OCI-LY1 (cell line): ENCODE measurements at regions not wholly inside any gene's neighbourhood (a gene's known extent, or its start where the extent isn't known, plus 50 kb on each side); places are given as distances from the start of the nearest gene placed in this dataset.

ENCODE experiments used
- H2AFZ ChIP-seq: fragments of 200-600 bp; sonication (generic), shearing (Covaris generic); 2 replicates; pipeline ENCODE4 v1.6.0; 2014; ENCODE audit warnings: antibody characterized with exemption, mild to moderate bottlenecking, low read length
- H3F3A ChIP-seq: fragments of 200-600 bp; sonication (generic), shearing (Covaris generic); 2 replicates; pipeline ENCODE4 v1.6.0; 2014; ENCODE audit warnings: mild to moderate bottlenecking, antibody characterized with exemption, low read length, moderate library complexity; ENCODE audit not compliant: insufficient read depth
- H3K27ac ChIP-seq: fragments of 200-600 bp; sonication (generic); 2 replicates; pipeline ENCODE4 v1.5.1; 2014; ENCODE audit warnings: low read length, mixed run types, mild to moderate bottlenecking, low read depth; ENCODE audit not compliant: poor library complexity, severe bottlenecking
- H3K27me3 ChIP-seq: fragments of 200-600 bp; sonication (generic); 2 replicates; pipeline ENCODE4 v1.6.0; 2014; ENCODE audit warnings: antibody characterized with exemption, mild to moderate bottlenecking, low read length, moderate library complexity; ENCODE audit not compliant: insufficient read depth
- H3K36me3 ChIP-seq: fragments of 200-600 bp; sonication (generic); 2 replicates; pipeline ENCODE4 v1.6.1; 2014; ENCODE audit warnings: mild to moderate bottlenecking, antibody characterized with exemption, low read length, moderate library complexity, mixed read lengths; ENCODE audit not compliant: insufficient read depth
- H3K4me1 ChIP-seq: fragments of 200-600 bp; sonication (generic); 2 replicates; pipeline ENCODE4 v1.5.1; 2014; ENCODE audit warnings: mild to moderate bottlenecking, low read length, moderate library complexity; ENCODE audit not compliant: insufficient read depth, severe bottlenecking
- H3K4me2 ChIP-seq: fragments of 200-600 bp; sonication (generic), shearing (Covaris generic); 2 replicates; pipeline ENCODE4 v1.6.1; 2014; ENCODE audit warnings: low read length
- H3K4me3 ChIP-seq: fragments of 200-600 bp; sonication (generic); 2 replicates; pipeline ENCODE4 v1.5.1; 2014; ENCODE audit warnings: low read length, low read depth, mild to moderate bottlenecking, mixed read lengths; ENCODE audit not compliant: poor library complexity, severe bottlenecking
- H3K79me2 ChIP-seq: fragments of 200-600 bp; shearing (Covaris generic); 2 replicates; pipeline ENCODE4 v1.6.1; 2016; ENCODE audit warnings: mixed run types, low read length, mixed read lengths; ENCODE audit not compliant: insufficient read depth
- H3K9ac ChIP-seq: fragments of 200-600 bp; sonication (generic), shearing (Covaris generic); 2 replicates; pipeline ENCODE4 v1.6.1; 2014; ENCODE audit warnings: mild to moderate bottlenecking, low read length, mixed read lengths
- H3K9me2 ChIP-seq: fragments of 200-600 bp; sonication (generic), shearing (Covaris generic); 2 replicates; pipeline ENCODE4 v1.6.1; 2014; ENCODE audit warnings: low read depth, mild to moderate bottlenecking, low read length, mixed read lengths
- H3K9me3 ChIP-seq: fragments of 200-600 bp; shearing (Covaris generic); 2 replicates; pipeline ENCODE4 v1.6.1; 2014; ENCODE audit warnings: low read length, mixed read lengths
- H4K20me1 ChIP-seq: fragments of 200-600 bp; sonication (generic), shearing (Covaris generic); 2 replicates; pipeline ENCODE4 v1.6.0; 2016; ENCODE audit warnings: mild to moderate bottlenecking, low read length; ENCODE audit not compliant: insufficient read depth
- EZH2 ChIP-seq: fragments of 200-600 bp; sonication (generic), shearing (Covaris generic); IDR thresholded peaks from 2 replicates; pipeline ENCODE4 v1.8.0; 2017; ENCODE audit warnings: borderline replicate concordance, mixed run types, mild to moderate bottlenecking, antibody characterized with exemption, low read length, moderate library complexity, mixed read lengths
- TF ChIP-seq, protein P1 (sequence below): fragments of 200-600 bp; sonication (generic), shearing (Covaris generic); IDR thresholded peaks from 2 replicates; pipeline ENCODE4 v1.5.1; 2017; ENCODE audit warnings: mild to moderate bottlenecking, antibody characterized with exemption, low read length, moderate library complexity, mixed read lengths

DNA sequence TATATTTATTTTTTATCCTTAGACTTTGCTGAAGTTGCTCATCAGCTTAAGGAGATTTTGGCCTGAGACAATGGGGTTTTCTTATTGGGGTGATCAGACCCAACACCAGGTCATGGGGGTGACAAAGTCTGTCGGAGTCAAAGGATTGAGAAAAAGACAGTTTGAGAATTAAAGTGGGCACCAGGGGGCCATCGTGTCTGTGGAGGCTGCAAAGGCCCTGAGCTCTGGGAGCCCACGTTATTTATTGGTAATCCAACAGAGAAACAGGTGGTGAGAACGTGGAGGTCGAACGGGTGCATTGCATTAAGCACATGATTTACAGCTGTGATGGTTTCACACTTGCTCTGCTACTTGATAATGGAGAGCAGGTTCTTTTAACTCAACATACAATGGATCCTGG is 102.5 kb upstream of the CDH10 start:
- Histone ChIP-seq H3K27ac (no peak overlapping the region), H2AFZ (no peak overlapping the region)
- no peak for TF ChIP-seq EZH2
- TF ChIP-seq, protein P1, sequence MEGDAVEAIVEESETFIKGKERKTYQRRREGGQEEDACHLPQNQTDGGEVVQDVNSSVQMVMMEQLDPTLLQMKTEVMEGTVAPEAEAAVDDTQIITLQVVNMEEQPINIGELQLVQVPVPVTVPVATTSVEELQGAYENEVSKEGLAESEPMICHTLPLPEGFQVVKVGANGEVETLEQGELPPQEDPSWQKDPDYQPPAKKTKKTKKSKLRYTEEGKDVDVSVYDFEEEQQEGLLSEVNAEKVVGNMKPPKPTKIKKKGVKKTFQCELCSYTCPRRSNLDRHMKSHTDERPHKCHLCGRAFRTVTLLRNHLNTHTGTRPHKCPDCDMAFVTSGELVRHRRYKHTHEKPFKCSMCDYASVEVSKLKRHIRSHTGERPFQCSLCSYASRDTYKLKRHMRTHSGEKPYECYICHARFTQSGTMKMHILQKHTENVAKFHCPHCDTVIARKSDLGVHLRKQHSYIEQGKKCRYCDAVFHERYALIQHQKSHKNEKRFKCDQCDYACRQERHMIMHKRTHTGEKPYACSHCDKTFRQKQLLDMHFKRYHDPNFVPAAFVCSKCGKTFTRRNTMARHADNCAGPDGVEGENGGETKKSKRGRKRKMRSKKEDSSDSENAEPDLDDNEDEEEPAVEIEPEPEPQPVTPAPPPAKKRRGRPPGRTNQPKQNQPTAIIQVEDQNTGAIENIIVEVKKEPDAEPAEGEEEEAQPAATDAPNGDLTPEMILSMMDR, result no peak

DNA sequence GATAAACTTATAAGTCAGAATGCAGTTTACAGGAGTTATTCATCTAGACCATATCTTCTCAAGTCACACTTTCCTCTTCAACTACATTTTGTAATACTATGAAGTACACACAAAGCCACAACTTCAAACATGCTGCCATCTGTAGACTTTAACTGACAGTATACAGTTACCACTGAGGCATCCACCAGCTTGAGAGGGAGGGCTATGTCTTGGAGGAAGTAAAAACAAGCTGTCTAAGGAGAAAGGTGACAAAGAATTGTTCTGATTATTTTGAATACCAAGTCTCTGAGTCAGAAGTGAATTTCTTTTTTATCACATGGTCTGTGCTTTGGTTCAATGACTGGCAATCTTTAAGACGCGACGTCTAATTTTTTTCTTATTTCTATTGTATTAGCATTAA is 97.6 kb upstream of the CDH10 start:
- no peaks in the 10 kb centered on the region for H3K9me3 ChIP-seq
- no peak overlapping the region for H3K4me2 ChIP-seq
- H4K20me1 ChIP-seq, result no peaks in the 10 kb centered on the region
- no peaks in the 10 kb centered on the region for H3K4me1 ChIP-seq
- H2AFZ ChIP-seq, result no peak overlapping the region
- H3K9ac ChIP-seq, result no peak overlapping the region
- H3K4me3 ChIP-seq, result no peak overlapping the region
- no peaks in the 10 kb centered on the region for H3K79me2 ChIP-seq
- no peaks in the 10 kb centered on the region for H3K9me2 ChIP-seq
- no peak overlapping the region for H3K27ac ChIP-seq
- no peak for TF ChIP-seq EZH2
- TF ChIP-seq, protein P1, result no peak
- no peaks in the 10 kb centered on the region for H3F3A ChIP-seq
- no peaks in the 10 kb centered on the region for H3K36me3 ChIP-seq
- H3K27me3 ChIP-seq, result no peaks in the 10 kb centered on the region

More for the DNA sequence above, 102.5 kb upstream of the CDH10 start:
- H3K9me2 ChIP-seq, result no peaks in the 10 kb centered on the region
- no peaks in the 10 kb centered on the region for H3K27me3 ChIP-seq
- H3K79me2 ChIP-seq, result no peaks in the 10 kb centered on the region
- H3K36me3 ChIP-seq, result no peaks in the 10 kb centered on the region
- H3K4me3 ChIP-seq, result no peak overlapping the region
- no peak overlapping the region for H3K9ac ChIP-seq
- H3K4me1 ChIP-seq, result no peaks in the 10 kb centered on the region
- H3K4me2 ChIP-seq, result no peak overlapping the region
- H3F3A ChIP-seq, result no peaks in the 10 kb centered on the region
- no peaks in the 10 kb centered on the region for H4K20me1 ChIP-seq
- no peaks in the 10 kb centered on the region for H3K9me3 ChIP-seq

DNA sequence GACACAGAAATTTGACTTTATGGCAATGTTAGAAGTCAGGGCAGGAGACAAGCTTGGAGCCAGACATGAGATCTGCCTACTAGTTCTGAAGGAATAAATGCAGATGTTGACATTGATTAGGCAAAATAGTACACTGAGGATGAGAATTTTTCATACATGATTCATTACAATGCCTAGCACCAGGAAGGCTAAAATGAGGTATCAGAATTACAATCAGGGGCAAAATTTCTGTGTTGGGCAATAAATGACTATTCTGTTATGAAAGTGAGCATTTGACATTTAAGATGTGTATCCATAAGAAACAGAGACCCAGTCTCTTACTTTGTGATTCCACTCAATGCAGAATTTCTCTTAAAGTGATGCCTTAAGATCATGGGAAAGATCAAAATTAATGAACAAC is 92.4 kb upstream of the CDH10 start:
- H3K9ac ChIP-seq, result no peak overlapping the region
- H3K79me2 ChIP-seq, result no peaks in the 10 kb centered on the region
- H4K20me1 ChIP-seq, result no peaks in the 10 kb centered on the region
- TF ChIP-seq EZH2, result no peak
- TF ChIP-seq, protein P1, result no peak
- H3K36me3 ChIP-seq, result no peaks in the 10 kb centered on the region
- no peaks in the 10 kb centered on the region for H3K9me2 ChIP-seq
- no peaks in the 10 kb centered on the region for H3K4me1 ChIP-seq
- no peak overlapping the region for H2AFZ ChIP-seq
- H3K27me3 ChIP-seq, result no peaks in the 10 kb centered on the region
- H3F3A ChIP-seq, result no peaks in the 10 kb centered on the region
- H3K4me3 ChIP-seq, result no peak overlapping the region
- no peak overlapping the region for H3K27ac ChIP-seq
- no peaks in the 10 kb centered on the region for H3K9me3 ChIP-seq
- H3K4me2 ChIP-seq, result no peak overlapping the region
